ENCODE measurements at regions not wholly inside any gene's neighbourhood (a gene's known extent, or its start where the extent isn't known, plus 50 kb on each side); places are given as distances from the start of the nearest gene placed in this dataset.

DNA sequence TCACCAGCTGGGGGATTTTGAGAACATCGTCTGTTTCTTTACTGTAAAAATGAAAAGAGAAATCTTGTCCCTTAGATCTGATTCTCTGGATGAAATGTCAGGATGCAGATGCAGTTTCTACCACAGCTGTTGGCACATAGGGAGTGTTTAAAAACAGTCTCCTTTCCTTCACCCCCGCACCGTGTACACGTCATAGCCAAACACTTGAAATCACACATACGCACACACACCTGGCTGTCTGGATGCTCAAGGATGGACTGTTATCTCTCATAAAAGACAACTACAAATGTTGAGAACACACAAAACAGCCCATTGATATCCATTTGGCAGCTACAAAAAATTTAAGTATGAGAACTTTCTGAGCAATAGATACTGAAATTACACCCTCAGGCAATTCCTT is 275.8 kb upstream of the CLNK start:
- no peak overlapping the region for H2BK120ac ChIP-seq (ENCODE audit: low read depth, low read length)
- no peak overlapping the region for H3K14ac ChIP-seq (replicated peaks; ENCODE audit: low read depth, low read length)
- H3K27me3 ChIP-seq (ENCODE audit: control insufficient read depth, insufficient read depth, low read length), result no peaks in the 10 kb centered on the region
- in situ Hi-C loops (cut with MboI; ENCODE audit: low sequenced_read_pairs) (no loop called here), intact Hi-C loops (cut with micrococcal nuclease) (no loop called here), dilution Hi-C loops (cut with HindIII; ENCODE audit: low sequenced_read_pairs, unreplicated experiment) (no loop called here)
- no peak overlapping the region for H3K4ac ChIP-seq (ENCODE audit: low read depth, low read length)
- H2AK9ac ChIP-seq (replicated peaks; ENCODE audit: low read depth, low read length, poor library complexity), result no peak overlapping the region
- no peak overlapping the region for H3K4me3 ChIP-seq (ENCODE audit: insufficient read depth, low read depth, low read length)
- no peak overlapping the region for H3K23ac ChIP-seq (ENCODE audit: low read depth, low read length)
- no peaks in the 10 kb centered on the region for H3K4me1 ChIP-seq (ENCODE audit: control insufficient read depth, insufficient read depth, low read length)
- no TSS peak for BruUV-seq (replicated peaks)
- no peak overlapping the region for H4K8ac ChIP-seq (ENCODE audit: low read depth in 2 of 2, low read length in 2 of 2)
- H2BK15ac ChIP-seq (ENCODE audit: low read depth, low read length), result no peak overlapping the region
- no peaks in the 10 kb centered on the region for H4K20me1 ChIP-seq (ENCODE audit: insufficient read depth, low read length)
- no peak overlapping the region for H4K91ac ChIP-seq (ENCODE audit: insufficient read depth, low read depth, low read length)
- H3K18ac ChIP-seq (ENCODE audit: low read depth, low read length), result no peak overlapping the region
- H3K9me1 ChIP-seq (ENCODE audit: insufficient read depth, low read length), result no peaks in the 10 kb centered on the region
- ChIA-PET CTCF (no interaction called here), POLR2A (ENCODE audit: unreplicated experiment) (no interaction called here)
- TF ChIP-seq CHD1 (IDR thresholded peaks at IDR 0.05; ENCODE audit: low read depth, low read length) (no peak), POLR2A (IDR thresholded peaks at IDR 0.05; ENCODE audit: low read depth, low read length) (no peak)
- no peak overlapping the region for H2BK20ac ChIP-seq (ENCODE audit: low read depth, low read length)
- H3K79me1 ChIP-seq (ENCODE audit: low read depth in 1 of 2, low read length in 2 of 2), result no peaks in the 10 kb centered on the region
- H3K56ac ChIP-seq (ENCODE audit: extremely low read depth, insufficient read depth, low read length), result no peak overlapping the region
- no peak overlapping the region for H4K5ac ChIP-seq (ENCODE audit: low read depth, low read length)
- no peak for ATAC-seq (ENCODE audit: low read depth)
- H3K27ac ChIP-seq (ENCODE audit: insufficient read depth, low read length), result no peak overlapping the region
- H2BK5ac ChIP-seq (ENCODE audit: low read depth, low read length, poor library complexity, severe bottlenecking), result no peak overlapping the region
- no peak overlapping the region for H2AK5ac ChIP-seq (ENCODE audit: low read depth, low read length)
- H3K36me3 ChIP-seq (ENCODE audit: control insufficient read depth, insufficient read depth, low read length), result no peaks in the 10 kb centered on the region
- H3K4me2 ChIP-seq (ENCODE audit: low read depth, low read length), result no peak overlapping the region
- peaks cover 11% of the 10 kb centered on the region for H3K9me3 ChIP-seq (ENCODE audit: control insufficient read depth, insufficient read depth, low read length)
- DNase-seq, result no peak
- no CpG with 5 or more reads among the region's 5 CpGs for WGBS, 2 experiments (ENCODE audit: extremely low coverage in 2 of 2, insufficient read length in 1 of 2)
- H2AFZ ChIP-seq (replicated peaks; ENCODE audit: low read length, poor library complexity), result no peak overlapping the region
- no peak overlapping the region for H3K9ac ChIP-seq (ENCODE audit: low read depth, low read length)

All from IMR-90 (cell line).